ACC112 (cell line): ENCODE measurements at regions not wholly inside any gene's neighbourhood (a gene's known extent, or its start where the extent isn't known, plus 50 kb on each side); places are given as distances from the start of the nearest gene placed in this dataset.

ENCODE experiments used
- H2AFZ ChIP-seq: fragments of 200-600 bp; sonication (generic); one replicate; pipeline ENCODE4 v1.6.0; 2017; ENCODE audit warnings: antibody characterized with exemption, low read length; ENCODE audit not compliant: unreplicated experiment
- H3K27ac ChIP-seq: fragments of 200-600 bp; sonication (generic); 2 replicates; pipeline ENCODE4 v1.5.1; 2014; ENCODE audit warnings: low read depth, mild to moderate bottlenecking, antibody characterized with exemption, low read length, moderate library complexity
- H3K27me3 ChIP-seq: fragments of 200-600 bp; sonication (generic); 2 replicates; pipeline ENCODE4 v1.6.1; 2014; ENCODE audit warnings: mild to moderate bottlenecking, antibody characterized with exemption, low read length, moderate library complexity, mixed read lengths; ENCODE audit not compliant: insufficient read depth
- H3K36me3 ChIP-seq: fragments of 200-600 bp; sonication (generic); 2 replicates; pipeline ENCODE4 v1.6.1; 2016; ENCODE audit warnings: mild to moderate bottlenecking, antibody characterized with exemption, low read length, moderate library complexity, mixed read lengths; ENCODE audit not compliant: insufficient read depth
- H3K4me1 ChIP-seq: fragments of 200-600 bp; sonication (generic); one replicate; pipeline ENCODE4 v1.6.1; 2016; ENCODE audit warnings: low read length, mixed read lengths; ENCODE audit not compliant: insufficient read depth, unreplicated experiment, control insufficient read depth
- H3K4me3 ChIP-seq: fragments of 200-600 bp; sonication (generic); 2 replicates; pipeline ENCODE4 v1.5.1; 2014; ENCODE audit warnings: mild to moderate bottlenecking, low read depth, low read length
- H3K79me2 ChIP-seq: fragments of 200-600 bp; sonication (generic); one replicate; pipeline ENCODE4 v1.6.0; 2016; ENCODE audit warnings: low read length; ENCODE audit not compliant: control insufficient read depth, unreplicated experiment, insufficient read depth

DNA sequence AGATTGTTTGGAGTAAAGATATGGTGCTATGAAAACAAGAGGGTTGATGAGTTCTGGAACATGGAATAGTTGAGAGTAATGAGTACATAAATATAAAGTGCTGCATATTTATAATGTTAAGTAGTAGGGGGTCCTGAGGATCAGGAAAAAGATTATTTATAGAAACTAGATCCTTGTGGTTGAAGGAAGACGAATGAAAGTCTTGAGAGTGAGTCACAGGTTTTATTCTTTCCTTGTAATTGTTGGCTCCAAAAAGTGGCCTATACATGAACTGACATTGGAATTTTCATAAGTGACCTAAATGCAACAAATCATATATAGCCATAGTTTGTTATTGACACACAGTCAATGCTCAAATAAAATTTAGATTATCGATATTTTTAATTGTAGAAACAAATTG lies 440.4 kb upstream of the PRICKLE1 start:
- H3K27ac ChIP-seq: no peak overlapping the region
- no peak overlapping the region for H2AFZ ChIP-seq
- no peaks in the 10 kb centered on the region for H3K4me1 ChIP-seq
- H3K27me3 ChIP-seq: no peaks in the 10 kb centered on the region
- H3K4me3 ChIP-seq: no peak overlapping the region
- H3K36me3 ChIP-seq: no peaks in the 10 kb centered on the region
- no peaks in the 10 kb centered on the region for H3K79me2 ChIP-seq

DNA sequence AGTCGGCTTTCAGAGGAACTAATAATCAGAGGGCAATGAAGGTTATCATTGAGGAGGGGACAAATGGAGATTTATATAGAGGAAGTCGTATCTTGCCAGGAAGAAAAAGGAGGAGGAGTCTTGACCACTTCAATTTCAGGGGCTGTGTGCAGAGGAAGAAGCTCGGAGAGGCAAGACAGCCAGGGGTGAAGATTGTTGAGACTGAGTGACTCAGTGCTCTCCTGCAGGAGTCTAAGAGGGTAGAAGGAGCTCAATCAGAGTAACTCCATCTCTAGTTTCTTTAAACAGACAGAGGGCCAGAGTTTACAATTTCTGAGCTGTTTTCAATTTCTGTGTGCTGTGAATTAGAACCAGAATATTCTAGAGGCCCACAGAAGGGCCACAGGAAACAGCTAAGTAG lies 439.3 kb upstream of the PRICKLE1 start:
- Histone ChIP-seq H3K27me3 (no peaks in the 10 kb centered on the region), H3K27ac (no peak overlapping the region), H2AFZ (no peak overlapping the region)

DNA sequence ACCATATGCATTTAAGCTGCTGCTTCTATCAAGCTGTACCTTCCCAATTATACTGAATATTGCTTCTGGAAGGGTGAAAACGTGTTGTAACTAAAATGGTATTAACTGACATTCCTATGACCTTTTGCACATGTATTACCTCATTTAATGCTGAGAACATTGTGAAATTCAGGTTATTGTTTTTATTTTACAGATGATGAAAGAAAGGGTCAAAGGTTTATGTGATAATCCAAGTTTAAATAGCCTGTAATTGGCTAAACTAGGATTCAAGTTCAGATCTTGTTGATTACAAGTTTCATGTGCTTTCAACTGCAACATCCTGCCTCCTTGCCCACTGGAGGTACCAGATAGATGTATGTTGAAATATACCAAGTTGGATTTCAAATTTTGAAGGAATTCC lies 433.3 kb upstream of the PRICKLE1 start:
- Histone ChIP-seq H3K27ac (no peak overlapping the region), H3K4me1 (no peaks in the 10 kb centered on the region), H2AFZ (no peak overlapping the region), H3K36me3 (no peaks in the 10 kb centered on the region), H3K4me3 (no peak overlapping the region), H3K27me3 (no peaks in the 10 kb centered on the region), H3K79me2 (no peaks in the 10 kb centered on the region)

More for the DNA sequence above, 439.3 kb upstream of the PRICKLE1 start:
- Histone ChIP-seq H3K4me3 (no peak overlapping the region), H3K4me1 (no peaks in the 10 kb centered on the region), H3K79me2 (no peaks in the 10 kb centered on the region), H3K36me3 (no peaks in the 10 kb centered on the region)

DNA sequence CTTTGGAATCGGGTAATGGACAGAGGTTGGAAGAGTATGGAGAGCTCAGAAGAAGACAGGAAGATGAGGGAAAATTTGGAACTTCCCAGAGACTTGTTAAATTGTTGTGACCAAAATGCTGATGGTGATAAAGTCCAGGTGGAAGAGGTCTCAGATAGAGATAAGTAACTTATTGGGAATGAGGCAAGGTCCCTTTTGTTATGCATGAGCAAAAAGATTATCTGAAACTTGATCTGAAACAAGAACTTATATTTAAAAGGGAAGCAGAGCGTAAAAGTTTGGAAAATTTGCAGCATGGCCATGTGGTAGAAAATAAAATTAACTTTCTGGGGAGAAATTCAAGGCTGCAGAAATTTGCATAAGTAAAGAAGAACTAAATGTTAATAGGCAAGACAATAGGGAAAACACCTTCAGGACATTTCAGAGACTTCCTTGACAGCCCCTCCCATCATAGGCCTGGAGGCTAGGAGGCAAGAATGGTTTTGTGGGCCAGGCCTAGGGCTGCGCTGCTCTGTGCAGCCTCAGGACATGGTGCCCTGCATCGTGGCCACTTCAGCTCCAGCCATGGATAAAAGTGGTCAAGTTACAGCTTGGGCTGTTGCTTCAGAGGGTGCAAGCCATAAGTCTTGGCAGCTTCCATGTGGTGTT lies 425.7 kb upstream of the PRICKLE1 start:
- no peaks in the 10 kb centered on the region for H3K36me3 ChIP-seq
- H2AFZ ChIP-seq: no peak overlapping the region
- H3K4me3 ChIP-seq: no peak overlapping the region
- H3K27ac ChIP-seq: no peak overlapping the region
- no peaks in the 10 kb centered on the region for H3K27me3 ChIP-seq
- H3K79me2 ChIP-seq: no peaks in the 10 kb centered on the region
- no peaks in the 10 kb centered on the region for H3K4me1 ChIP-seq

DNA sequence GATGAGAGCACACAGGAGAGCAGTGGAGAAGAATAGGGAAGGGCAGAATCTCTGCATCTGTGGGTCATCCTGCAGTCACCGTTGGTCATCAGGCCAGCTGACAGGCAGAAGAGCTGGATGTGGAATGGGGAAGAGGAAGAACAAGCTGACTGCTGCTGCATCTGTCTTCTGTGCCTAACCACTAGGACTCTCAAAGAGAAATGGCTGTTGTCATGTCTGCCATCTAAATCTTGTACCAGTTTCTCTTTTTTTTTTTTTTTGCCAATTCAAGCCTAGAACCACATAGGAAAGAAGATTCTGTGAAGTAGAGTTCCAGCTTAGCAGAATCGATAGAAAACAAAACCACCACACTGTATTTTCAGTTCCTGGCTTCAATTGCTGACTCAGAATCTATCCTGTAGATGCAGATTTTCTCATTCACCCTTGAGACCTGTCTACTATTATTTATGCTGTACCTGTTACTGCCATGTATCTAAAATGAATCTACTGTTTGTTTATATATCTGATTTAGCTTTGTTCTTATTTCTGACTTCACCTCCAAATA lies 421.9 kb upstream of the PRICKLE1 start:
- H3K79me2 ChIP-seq: no peaks in the 10 kb centered on the region
- H3K27me3 ChIP-seq: no peaks in the 10 kb centered on the region
- no peaks in the 10 kb centered on the region for H3K36me3 ChIP-seq
- no peak overlapping the region for H3K27ac ChIP-seq
- no peak overlapping the region for H2AFZ ChIP-seq
- no peak overlapping the region for H3K4me3 ChIP-seq
- H3K4me1 ChIP-seq: no peaks in the 10 kb centered on the region

DNA sequence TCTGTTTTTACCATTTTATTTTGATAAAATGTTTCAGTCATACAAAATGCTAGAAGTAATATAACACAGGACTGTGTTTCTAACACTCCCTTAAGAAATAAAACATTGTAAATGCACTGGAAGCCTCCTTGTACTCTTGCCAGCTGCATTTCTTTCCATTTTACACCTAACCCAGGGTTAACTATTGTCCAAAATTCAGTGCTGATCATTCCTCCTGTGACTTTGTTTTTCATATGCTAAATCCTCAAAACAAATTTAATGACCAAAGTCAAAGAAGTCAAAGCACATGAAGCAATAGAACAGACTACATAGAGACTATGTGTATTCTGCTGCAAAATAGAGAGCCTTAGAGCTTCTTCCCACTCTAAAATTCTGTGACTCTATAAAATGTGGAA lies 420.3 kb upstream of the PRICKLE1 start:
- Histone ChIP-seq H3K79me2 (no peaks in the 10 kb centered on the region), H3K27ac (no peak overlapping the region), H2AFZ (no peak overlapping the region), H3K4me3 (no peak overlapping the region), H3K4me1 (no peaks in the 10 kb centered on the region), H3K36me3 (no peaks in the 10 kb centered on the region), H3K27me3 (no peaks in the 10 kb centered on the region)

DNA sequence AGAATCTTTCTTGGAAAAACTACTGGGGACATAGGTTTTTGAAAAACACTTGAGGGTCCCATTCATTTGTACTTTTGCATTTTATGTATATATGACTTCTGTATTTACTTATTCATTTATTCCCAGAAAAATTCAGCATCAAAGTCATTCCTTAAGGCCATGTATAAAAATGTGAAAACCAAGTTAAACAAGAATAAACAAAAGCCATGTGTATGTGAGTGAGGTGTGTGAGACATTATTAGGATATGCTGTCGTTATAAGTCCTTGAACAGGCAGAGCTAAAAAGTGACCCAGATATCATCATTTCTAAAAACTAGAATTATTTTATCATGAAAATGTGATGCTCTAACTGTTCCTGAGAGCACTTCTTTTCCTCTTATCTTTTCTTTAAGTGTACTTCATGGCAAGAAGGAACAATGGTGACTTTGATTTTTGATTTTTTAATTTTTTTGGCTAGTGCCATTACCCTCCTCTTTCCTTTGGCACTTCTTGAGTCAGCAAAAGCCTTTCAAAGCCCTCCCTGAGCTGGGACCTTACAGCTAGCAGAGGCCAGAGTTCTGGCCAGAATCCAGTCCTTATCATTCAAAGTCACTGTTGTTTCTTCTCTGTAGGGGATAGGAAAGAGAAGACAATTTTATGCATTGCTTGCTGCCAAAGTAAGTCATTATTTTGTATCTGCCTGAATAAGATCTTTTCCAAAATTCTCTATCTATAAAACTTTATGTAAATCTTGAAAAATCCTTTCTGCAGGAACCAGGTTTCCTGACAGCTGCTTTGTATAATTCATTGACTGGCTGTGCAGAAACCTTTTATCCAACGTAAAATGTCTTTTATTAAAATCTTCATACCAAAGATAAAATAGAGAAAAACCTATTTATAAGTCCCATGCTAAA lies 419.7 kb upstream of the PRICKLE1 start:
- Histone ChIP-seq H3K79me2 (no peaks in the 10 kb centered on the region), H3K36me3 (no peaks in the 10 kb centered on the region), H3K27ac (no peak overlapping the region), H3K27me3 (no peaks in the 10 kb centered on the region), H2AFZ (no peak overlapping the region), H3K4me3 (no peak overlapping the region), H3K4me1 (no peaks in the 10 kb centered on the region)

DNA sequence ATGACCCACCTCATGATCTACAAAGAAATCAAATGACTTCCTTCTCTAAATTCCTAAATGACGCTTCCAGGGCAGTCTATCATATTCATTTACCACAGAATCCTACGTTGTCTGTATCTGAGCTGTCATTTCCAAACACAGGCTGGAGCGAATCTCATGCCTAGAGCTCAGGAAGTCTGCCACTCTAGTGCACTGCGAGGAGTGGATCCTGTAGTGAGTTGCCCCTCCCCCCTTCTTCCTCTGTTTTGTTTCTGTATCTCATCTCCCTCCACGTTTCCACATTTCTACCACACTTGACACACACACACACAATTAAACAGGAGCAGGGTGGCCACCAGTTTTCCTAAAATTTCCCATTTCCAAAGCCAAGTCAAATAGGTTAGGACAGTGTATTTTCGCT lies 415.4 kb upstream of the PRICKLE1 start:
- no peak overlapping the region for H3K4me3 ChIP-seq
- no peaks in the 10 kb centered on the region for H3K36me3 ChIP-seq
- H3K4me1 ChIP-seq: no peaks in the 10 kb centered on the region
- H2AFZ ChIP-seq: no peak overlapping the region
- H3K27ac ChIP-seq: no peak overlapping the region
- H3K27me3 ChIP-seq: no peaks in the 10 kb centered on the region
- H3K79me2 ChIP-seq: no peaks in the 10 kb centered on the region

DNA sequence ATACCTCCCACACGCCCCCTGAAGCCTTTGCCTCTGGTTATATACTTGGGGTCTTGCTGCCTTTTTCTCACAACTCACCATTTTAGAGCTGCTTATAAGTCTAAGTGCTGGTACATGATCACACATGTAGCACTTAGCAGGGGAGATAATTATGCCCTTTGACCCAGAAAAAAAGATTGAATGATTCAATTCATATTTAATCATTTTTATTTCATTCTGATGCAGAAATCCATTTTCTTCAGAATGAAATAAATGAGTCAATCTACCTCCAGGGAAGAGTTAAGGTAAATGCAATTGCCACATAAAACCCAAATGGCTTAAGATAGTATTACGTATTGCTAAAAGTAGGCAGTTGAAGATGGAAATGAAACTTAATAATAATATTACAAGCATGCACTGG lies 414.6 kb upstream of the PRICKLE1 start:
- no peaks in the 10 kb centered on the region for H3K79me2 ChIP-seq
- H3K27me3 ChIP-seq: no peaks in the 10 kb centered on the region
- no peak overlapping the region for H3K27ac ChIP-seq
- no peaks in the 10 kb centered on the region for H3K4me1 ChIP-seq
- H2AFZ ChIP-seq: no peak overlapping the region
- no peaks in the 10 kb centered on the region for H3K36me3 ChIP-seq
- no peak overlapping the region for H3K4me3 ChIP-seq

DNA sequence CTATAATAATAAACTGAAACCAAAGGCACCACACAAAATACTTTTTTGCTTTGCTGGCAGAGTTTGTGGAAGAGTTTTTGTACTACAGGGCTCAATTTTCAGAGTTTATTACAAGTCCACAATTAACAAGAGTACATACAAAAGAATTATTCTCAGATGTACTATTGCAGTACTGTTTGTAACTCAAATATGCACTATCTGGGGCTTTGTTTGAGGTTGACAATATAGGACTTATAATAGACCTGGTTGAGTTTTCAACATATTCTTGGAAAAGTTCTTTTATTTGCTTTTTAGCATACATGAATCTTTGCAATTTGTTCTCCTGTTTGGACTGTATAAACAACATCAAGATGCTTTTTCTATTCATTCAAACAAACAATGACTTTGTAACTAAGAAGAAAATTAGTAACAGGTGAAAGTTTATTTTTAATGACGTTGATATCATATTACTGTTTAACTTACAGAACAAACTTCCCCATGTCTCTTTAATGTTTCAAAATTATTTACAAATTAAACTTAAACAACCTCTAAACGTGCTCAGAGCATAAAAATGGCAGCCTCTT lies 407.4 kb upstream of the PRICKLE1 start:
- no peaks in the 10 kb centered on the region for H3K27me3 ChIP-seq
- no peaks in the 10 kb centered on the region for H3K4me1 ChIP-seq
- H3K27ac ChIP-seq: no peak overlapping the region
- no peaks in the 10 kb centered on the region for H3K79me2 ChIP-seq
- H2AFZ ChIP-seq: no peak overlapping the region
- H3K36me3 ChIP-seq: no peaks in the 10 kb centered on the region
- H3K4me3 ChIP-seq: no peak overlapping the region
